HepG2 (cell line): ENCODE measurements at regions not wholly inside any gene's neighbourhood (a gene's known extent, or its start where the extent isn't known, plus 50 kb on each side); places are given as distances from the start of the nearest gene placed in this dataset.

Experiments
- HES4 ChIP-seq: sonication (generic); formaldehyde crosslinking; IDR thresholded peaks from 2 replicates; pipeline ENCODE4 v1.9.0; 2021; ENCODE audit warnings: mild to moderate bottlenecking, missing genetic modification reagents, borderline replicate concordance
- ZNF441 ChIP-seq: sonication (generic); formaldehyde crosslinking; IDR thresholded peaks from 2 replicates; pipeline ENCODE4 v1.7.0; 2021; ENCODE audit warnings: missing genetic modification reagents, borderline replicate concordance
- TF ChIP-seq, protein P1 (sequence below): sonication (generic); formaldehyde crosslinking; IDR thresholded peaks from 2 replicates; pipeline ENCODE4 v1.5.0; 2020; ENCODE audit warnings: mild to moderate bottlenecking, missing genetic modification reagents, moderate library complexity

DNA sequence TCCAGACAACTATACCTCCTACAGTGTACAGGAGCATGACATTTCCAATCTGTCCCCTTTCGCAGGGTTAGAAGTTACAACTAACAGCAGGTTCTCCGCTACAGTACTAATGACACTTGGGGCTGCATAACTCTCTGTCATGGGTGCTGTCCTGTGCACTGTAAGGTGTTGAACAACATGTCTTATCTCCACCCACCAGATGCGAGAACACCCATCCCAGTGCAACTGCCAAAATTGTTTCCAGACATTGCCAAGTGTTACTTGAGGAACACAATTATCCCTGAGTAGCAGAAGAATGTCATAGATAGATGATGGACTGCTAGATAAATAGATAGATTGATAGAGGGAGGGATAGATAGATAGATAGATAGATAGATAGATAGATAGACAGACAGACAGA is 200.9 kb upstream of the USP9Y start:
- no peak for TF ChIP-seq ZNF441 (CRISPR knock-in tag)
- no peak for TF ChIP-seq HES4 (CRISPR knock-in tag)
- TF ChIP-seq, protein P1, sequence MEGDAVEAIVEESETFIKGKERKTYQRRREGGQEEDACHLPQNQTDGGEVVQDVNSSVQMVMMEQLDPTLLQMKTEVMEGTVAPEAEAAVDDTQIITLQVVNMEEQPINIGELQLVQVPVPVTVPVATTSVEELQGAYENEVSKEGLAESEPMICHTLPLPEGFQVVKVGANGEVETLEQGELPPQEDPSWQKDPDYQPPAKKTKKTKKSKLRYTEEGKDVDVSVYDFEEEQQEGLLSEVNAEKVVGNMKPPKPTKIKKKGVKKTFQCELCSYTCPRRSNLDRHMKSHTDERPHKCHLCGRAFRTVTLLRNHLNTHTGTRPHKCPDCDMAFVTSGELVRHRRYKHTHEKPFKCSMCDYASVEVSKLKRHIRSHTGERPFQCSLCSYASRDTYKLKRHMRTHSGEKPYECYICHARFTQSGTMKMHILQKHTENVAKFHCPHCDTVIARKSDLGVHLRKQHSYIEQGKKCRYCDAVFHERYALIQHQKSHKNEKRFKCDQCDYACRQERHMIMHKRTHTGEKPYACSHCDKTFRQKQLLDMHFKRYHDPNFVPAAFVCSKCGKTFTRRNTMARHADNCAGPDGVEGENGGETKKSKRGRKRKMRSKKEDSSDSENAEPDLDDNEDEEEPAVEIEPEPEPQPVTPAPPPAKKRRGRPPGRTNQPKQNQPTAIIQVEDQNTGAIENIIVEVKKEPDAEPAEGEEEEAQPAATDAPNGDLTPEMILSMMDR (CRISPR knock-in tag) = no peak
